Tibial nerve (tissue), 4 donors: ENCODE measurements at regions not wholly inside any gene's neighbourhood (a gene's known extent, or its start where the extent isn't known, plus 50 kb on each side); places are given as distances from the start of the nearest gene placed in this dataset.
A peak's percentile ranks its signal among the peaks of the same experiment; 100 is the strongest.

Experiments
- DNase-seq, 2 donors: peaks; one replicate each; pipeline ENCODE4 v3.0.0-alpha.2; 2019; ENCODE audit warnings: low spot score in 2 of 2
- H3K27ac ChIP-seq, 4 donors: fragments of 200-600 bp; sonication (generic) in 3 of 4; one replicate each; pipeline ENCODE4 v1.5.1; 2017 to 2019; ENCODE audit warnings: mild to moderate bottlenecking in 1 of 4
- H3K27me3 ChIP-seq, 2 donors: fragments of 200-600 bp; sonication (generic) in 1 of 2; one replicate each; pipeline versions ENCODE4 v1.5.1 to v1.6.0; 2017 to 2019
- H3K36me3 ChIP-seq, 3 donors: fragments of 200-600 bp; sonication (generic); one replicate each; pipeline ENCODE4 v1.5.1; 2018 to 2019
- H3K4me1 ChIP-seq, 4 donors: fragments of 200-600 bp; sonication (generic) in 3 of 4; one replicate each; pipeline ENCODE4 v1.5.1; 2017 to 2019
- H3K4me3 ChIP-seq, 4 donors: fragments of 200-600 bp; sonication (generic) in 3 of 4; one replicate each; pipeline ENCODE4 v1.5.1; 2017 to 2019; ENCODE audit warnings: mild to moderate bottlenecking in 1 of 4, moderate library complexity in 1 of 4
- H3K9me3 ChIP-seq, 4 donors: fragments of 200-600 bp; sonication (generic) in 3 of 4; one replicate each; pipeline ENCODE4 v1.5.1; 2017 to 2019
- CTCF ChIP-seq, 5 experiments: fragments of 200-600 bp in 3 of 5; fragments of 450-650 bp in 2 of 5; sonication (generic) in 3 of 5; IDR thresholded peaks; one replicate each; pipeline ENCODE4 v1.5.1; 2016 to 2019; ENCODE audit warnings: antibody characterized with exemption in 5 of 5, mild to moderate bottlenecking in 3 of 5, moderate library complexity in 2 of 5
- EP300 ChIP-seq, 2 donors: sonication (generic); formaldehyde crosslinking; IDR thresholded peaks; one replicate each; pipeline ENCODE4 v1.6.1; 2017; ENCODE audit warnings: antibody characterized with exemption in 2 of 2, mild to moderate bottlenecking in 1 of 2
- POLR2A ChIP-seq, 2 donors: fragments of 450-650 bp; IDR thresholded peaks; one replicate each; pipeline ENCODE4 v1.6.1; 2017; ENCODE audit warnings: antibody characterized with exemption in 2 of 2, mild to moderate bottlenecking in 2 of 2, moderate library complexity in 2 of 2
- WGBS, 2 donors: methylation state at CpG; one replicate each; pipeline ENCODE4 v1.1.5; 2018; 5-methylcytosine and 5-hydroxymethylcytosine counted together

- 70 to 79% methylated on average over 1 of the region's 1 CpG for WGBS, 2 donors
- Histone ChIP-seq H3K4me3 (no peak overlapping the region), H3K4me1 (peaks cover 0 to 5% (median 0%) of the 10 kb centered on the region in 4 donors), H3K9me3 (peaks cover 0 to 16% (median 1%) of the 10 kb centered on the region in 4 donors), H3K36me3 (no peaks in the 10 kb centered on the region), H3K27me3 (no peaks in the 10 kb centered on the region), H3K27ac (no peak overlapping the region)
- no peak for DNase-seq
- TF ChIP-seq EP300 (IDR thresholded peaks at IDR 0.05) (no peak), CTCF (IDR thresholded peaks at IDR 0.05) (no peak), POLR2A (IDR thresholded peaks at IDR 0.05) (no peak)
These were observed 213.3 kb upstream of the THBS1 start for GRCh38 chr15:39367596-39367995.

GRCh38 chr15:39369768-39370167 is 211.1 kb upstream of the THBS1 start:
- no peak for DNase-seq
- no peak overlapping the region for H3K27ac ChIP-seq
- no peak for TF ChIP-seq POLR2A (IDR thresholded peaks at IDR 0.05)
- no peak for TF ChIP-seq CTCF (IDR thresholded peaks at IDR 0.05)
- TF ChIP-seq EP300 (IDR thresholded peaks at IDR 0.05): no peak
- H3K9me3 ChIP-seq: peaks cover 0 to 16% (median 1%) of the 10 kb centered on the region in 4 donors
- H3K36me3 ChIP-seq: no peaks in the 10 kb centered on the region
- peaks cover 0 to 5% (median 0%) of the 10 kb centered on the region in 4 donors for H3K4me1 ChIP-seq
- no peaks in the 10 kb centered on the region for H3K27me3 ChIP-seq
- H3K4me3 ChIP-seq: no peak overlapping the region
- WGBS, 2 donors: 93 to 100% methylated on average over 1 of the region's 1 CpG

GRCh38 chr15:39376371-39376909 is 204.4 kb upstream of the THBS1 start:
- no peaks in the 10 kb centered on the region for H3K4me1 ChIP-seq
- no peak for TF ChIP-seq POLR2A (IDR thresholded peaks at IDR 0.05)
- TF ChIP-seq EP300 (IDR thresholded peaks at IDR 0.05): peak in 1 of 2 donors; percentile 28
- no peak for TF ChIP-seq CTCF (IDR thresholded peaks at IDR 0.05)
- H3K4me3 ChIP-seq: no peak overlapping the region
- no peak for DNase-seq
- 70 to 80% methylated on average over 1 of the region's 1 CpG for WGBS, 2 donors
- H3K36me3 ChIP-seq: no peaks in the 10 kb centered on the region
- peaks cover 0 to 6% (median 0%) of the 10 kb centered on the region in 4 donors for H3K9me3 ChIP-seq
- H3K27ac ChIP-seq: peak overlapping the region in 2 of 4 donors; percentile 22 to 30
- no peaks in the 10 kb centered on the region for H3K27me3 ChIP-seq

- no peaks in the 10 kb centered on the region for H3K4me1 ChIP-seq
- WGBS, 2 donors: 29 to 36% methylated on average over 1 of the region's 1 CpG
- H3K4me3 ChIP-seq: no peak overlapping the region
- H3K27me3 ChIP-seq: no peaks in the 10 kb centered on the region
- H3K9me3 ChIP-seq: no peaks in the 10 kb centered on the region
- no peak overlapping the region for H3K27ac ChIP-seq
- no peaks in the 10 kb centered on the region for H3K36me3 ChIP-seq
- DNase-seq: no peak
- TF ChIP-seq POLR2A (IDR thresholded peaks at IDR 0.05) (no peak), CTCF (IDR thresholded peaks at IDR 0.05) (no peak), EP300 (IDR thresholded peaks at IDR 0.05) (peak in 1 of 2 donors; percentile 27)
These were observed 199.4 kb upstream of the THBS1 start for GRCh38 chr15:39381517-39381916.

GRCh38 chr15:39388118-39388517 is 192.8 kb upstream of the THBS1 start:
- no peaks in the 10 kb centered on the region for H3K36me3 ChIP-seq
- no peaks in the 10 kb centered on the region for H3K4me1 ChIP-seq
- no peak overlapping the region for H3K27ac ChIP-seq
- no peaks in the 10 kb centered on the region for H3K27me3 ChIP-seq
- no peaks in the 10 kb centered on the region for H3K9me3 ChIP-seq
- DNase-seq: no peak
- TF ChIP-seq CTCF (IDR thresholded peaks at IDR 0.05): no peak
- TF ChIP-seq EP300 (IDR thresholded peaks at IDR 0.05): peak; percentile 39 to 68
- no peak for TF ChIP-seq POLR2A (IDR thresholded peaks at IDR 0.05)
- no peak overlapping the region for H3K4me3 ChIP-seq
- 63 to 65% methylated on average over 2 of the region's 2 CpGs for WGBS, 2 donors
